Prostate gland (tissue), 2 donors: ENCODE measurements at regions not wholly inside any gene's neighbourhood (a gene's known extent, or its start where the extent isn't known, plus 50 kb on each side); places are given as distances from the start of the nearest gene placed in this dataset.

Experiments used
- CTCF ChIP-seq, 4 experiments: fragments of 200-600 bp in 2 of 4; fragments of 450-650 bp in 2 of 4; sonication (generic) in 2 of 4; IDR thresholded peaks; 1 replicate in 3 of 4; 2 replicates in 1 of 4; pipeline ENCODE4 v1.5.1; 2016 to 2019; ENCODE audit warnings: antibody characterized with exemption in 4 of 4, mild to moderate bottlenecking in 2 of 4, moderate library complexity in 2 of 4
- POLR2A ChIP-seq: fragments of 450-650 bp; IDR thresholded peaks from one replicate; pipeline ENCODE4 v1.6.1; 2016; ENCODE audit warnings: antibody characterized with exemption, mild to moderate bottlenecking

- TF ChIP-seq CTCF (IDR thresholded peaks at IDR 0.05) (no peak), POLR2A (no peak)
These were observed 111.5 kb downstream of the MDH1 start for GRCh38 chr2:63700271-63700670.
